ENCODE measurements at regions not wholly inside any gene's neighbourhood (a gene's known extent, or its start where the extent isn't known, plus 50 kb on each side); places are given as distances from the start of the nearest gene placed in this dataset.

DNA sequence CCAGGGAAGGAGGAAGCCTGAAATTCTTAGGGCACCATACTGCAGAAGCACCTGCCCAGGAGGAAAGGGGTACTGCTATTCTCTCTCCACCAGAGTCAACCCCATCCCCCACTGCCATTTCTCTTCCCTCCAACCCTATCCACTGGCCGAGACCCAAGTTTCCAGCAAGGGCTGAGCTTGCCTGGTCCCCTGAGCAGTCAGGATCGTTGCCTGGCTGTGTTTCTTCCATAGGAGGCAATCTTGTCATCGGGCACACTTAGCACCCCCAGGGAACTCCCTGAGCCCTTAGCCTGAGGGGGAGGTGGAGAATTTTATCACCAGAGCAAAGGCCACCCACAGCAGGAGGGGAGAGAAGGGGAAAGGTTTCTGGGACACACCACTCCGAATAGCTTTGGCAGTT, 115.8 kb upstream of the NECTIN1 start:
- intact Hi-C loops (cut with micrococcal nuclease) = no loop called here
- Mint-ChIP-seq H3K27ac (no peak overlapping the region), H3K4me1 (no peaks in the 10 kb centered on the region), H3K4me3 (no peak overlapping the region), H3K27me3 (ENCODE audit: low read depth in 3 of 3) (peaks cover 4 to 18% (median 13%) of the 10 kb centered on the region in 3 donors), H3K9me3 (peaks cover 2 to 8% (median 5%) of the 10 kb centered on the region in 7 donors), H3K36me3 (no peaks in the 10 kb centered on the region)
- Histone ChIP-seq H3K9ac (ENCODE audit: insufficient read depth, low read length, poor library complexity, severe bottlenecking) (no peak overlapping the region), H4K20me1 (ENCODE audit: insufficient read depth, low read length) (no peaks in the 10 kb centered on the region), H3K9me3 (replicated peaks in 1 of 2; ENCODE audit: control insufficient read depth in 1 of 2, insufficient read depth in 1 of 2, low read length in 2 of 2) (peaks cover 6 to 10% of the 10 kb centered on the region in 2 donors), H3K4me2 (replicated peaks; ENCODE audit: extremely low read depth, low read length, poor library complexity, severe bottlenecking) (no peak overlapping the region), H3K4me3 (replicated peaks in 1 of 3; ENCODE audit: low read depth in 2 of 3, low read length in 3 of 3) (no peak overlapping the region), H3K27me3 (ENCODE audit: control insufficient read depth in 2 of 2, insufficient read depth in 2 of 2, low read length in 2 of 2) (no peaks in the 10 kb centered on the region), H3K4me1 (ENCODE audit: control insufficient read depth in 1 of 2, insufficient read depth in 2 of 2, low read length in 2 of 2) (no peaks in the 10 kb centered on the region), H2AFZ (ENCODE audit: insufficient read depth, low read depth, low read length, poor library complexity, severe bottlenecking) (no peak overlapping the region), H3K36me3 (replicated peaks in 1 of 2; ENCODE audit: control insufficient read depth in 1 of 2, insufficient read depth in 2 of 2, low read length in 2 of 2) (no peaks in the 10 kb centered on the region), H3K27ac (ENCODE audit: low read depth in 1 of 2, low read length in 2 of 2) (no peak overlapping the region), H3K79me2 (ENCODE audit: insufficient read depth, low read length) (no peaks in the 10 kb centered on the region)
- TF ChIP-seq, protein P1, sequence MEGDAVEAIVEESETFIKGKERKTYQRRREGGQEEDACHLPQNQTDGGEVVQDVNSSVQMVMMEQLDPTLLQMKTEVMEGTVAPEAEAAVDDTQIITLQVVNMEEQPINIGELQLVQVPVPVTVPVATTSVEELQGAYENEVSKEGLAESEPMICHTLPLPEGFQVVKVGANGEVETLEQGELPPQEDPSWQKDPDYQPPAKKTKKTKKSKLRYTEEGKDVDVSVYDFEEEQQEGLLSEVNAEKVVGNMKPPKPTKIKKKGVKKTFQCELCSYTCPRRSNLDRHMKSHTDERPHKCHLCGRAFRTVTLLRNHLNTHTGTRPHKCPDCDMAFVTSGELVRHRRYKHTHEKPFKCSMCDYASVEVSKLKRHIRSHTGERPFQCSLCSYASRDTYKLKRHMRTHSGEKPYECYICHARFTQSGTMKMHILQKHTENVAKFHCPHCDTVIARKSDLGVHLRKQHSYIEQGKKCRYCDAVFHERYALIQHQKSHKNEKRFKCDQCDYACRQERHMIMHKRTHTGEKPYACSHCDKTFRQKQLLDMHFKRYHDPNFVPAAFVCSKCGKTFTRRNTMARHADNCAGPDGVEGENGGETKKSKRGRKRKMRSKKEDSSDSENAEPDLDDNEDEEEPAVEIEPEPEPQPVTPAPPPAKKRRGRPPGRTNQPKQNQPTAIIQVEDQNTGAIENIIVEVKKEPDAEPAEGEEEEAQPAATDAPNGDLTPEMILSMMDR (IDR thresholded peaks at IDR 0.05) = no peak
- no CpG with 5 or more reads among the region's 4 CpGs for WGBS (ENCODE audit: insufficient coverage)
- DNase-seq = no peak

DNA sequence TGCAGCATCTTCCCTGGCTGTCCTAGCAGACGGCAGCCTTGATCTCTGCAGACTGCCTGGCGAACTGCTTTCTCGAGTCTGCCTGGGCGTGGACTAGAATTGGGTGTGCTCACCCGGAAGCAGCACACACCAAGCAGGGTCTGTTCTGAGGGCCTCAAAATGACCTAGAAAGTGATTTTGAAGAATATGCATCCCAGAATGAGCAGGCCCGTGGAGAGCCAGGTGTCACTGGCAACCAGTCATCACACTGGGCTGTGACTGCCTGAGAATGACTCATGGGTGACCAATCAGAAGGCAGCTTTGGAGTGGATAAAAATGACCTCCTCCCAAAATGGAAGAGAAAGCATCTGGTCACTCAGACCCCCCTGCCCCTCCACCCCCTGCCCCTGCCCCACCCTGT, 114.9 kb upstream of the NECTIN1 start:
- intact Hi-C loops (cut with micrococcal nuclease) = no loop called here
- no peaks in the 10 kb centered on the region for H3K27me3 ChIP-seq (ENCODE audit: control insufficient read depth in 2 of 2, insufficient read depth in 2 of 2, low read length in 2 of 2)

More for the DNA sequence above, 114.9 kb upstream of the NECTIN1 start:
- Mint-ChIP-seq H3K4me1 (no peaks in the 10 kb centered on the region), H3K27ac (no peak overlapping the region), H3K9me3 (peaks cover 2 to 8% (median 5%) of the 10 kb centered on the region in 7 donors), H3K27me3 (ENCODE audit: low read depth in 3 of 3) (peaks cover 4 to 23% (median 19%) of the 10 kb centered on the region in 3 donors), H3K36me3 (no peaks in the 10 kb centered on the region), H3K4me3 (no peak overlapping the region)
- Histone ChIP-seq H3K4me2 (replicated peaks; ENCODE audit: extremely low read depth, low read length, poor library complexity, severe bottlenecking) (no peak overlapping the region), H3K4me3 (replicated peaks in 1 of 3; ENCODE audit: low read depth in 2 of 3, low read length in 3 of 3) (no peak overlapping the region), H3K27ac (ENCODE audit: low read depth in 1 of 2, low read length in 2 of 2) (no peak overlapping the region), H3K9ac (ENCODE audit: insufficient read depth, low read length, poor library complexity, severe bottlenecking) (no peak overlapping the region), H3K79me2 (ENCODE audit: insufficient read depth, low read length) (no peaks in the 10 kb centered on the region), H3K9me3 (replicated peaks in 1 of 2; ENCODE audit: control insufficient read depth in 1 of 2, insufficient read depth in 1 of 2, low read length in 2 of 2) (peaks cover 6 to 10% of the 10 kb centered on the region in 2 donors), H2AFZ (ENCODE audit: insufficient read depth, low read depth, low read length, poor library complexity, severe bottlenecking) (no peak overlapping the region), H3K4me1 (ENCODE audit: control insufficient read depth in 1 of 2, insufficient read depth in 2 of 2, low read length in 2 of 2) (no peaks in the 10 kb centered on the region), H3K36me3 (replicated peaks in 1 of 2; ENCODE audit: control insufficient read depth in 1 of 2, insufficient read depth in 2 of 2, low read length in 2 of 2) (no peaks in the 10 kb centered on the region), H4K20me1 (ENCODE audit: insufficient read depth, low read length) (no peaks in the 10 kb centered on the region)
- WGBS (ENCODE audit: insufficient coverage) = 76% methylated on average over 6 of the region's 6 CpGs
- DNase-seq = no peak
- TF ChIP-seq, protein P1 (IDR thresholded peaks at IDR 0.05) = no peak
